ENCODE measurements at regions not wholly inside any gene's neighbourhood (a gene's known extent, or its start where the extent isn't known, plus 50 kb on each side); places are given as distances from the start of the nearest gene placed in this dataset.

DNA sequence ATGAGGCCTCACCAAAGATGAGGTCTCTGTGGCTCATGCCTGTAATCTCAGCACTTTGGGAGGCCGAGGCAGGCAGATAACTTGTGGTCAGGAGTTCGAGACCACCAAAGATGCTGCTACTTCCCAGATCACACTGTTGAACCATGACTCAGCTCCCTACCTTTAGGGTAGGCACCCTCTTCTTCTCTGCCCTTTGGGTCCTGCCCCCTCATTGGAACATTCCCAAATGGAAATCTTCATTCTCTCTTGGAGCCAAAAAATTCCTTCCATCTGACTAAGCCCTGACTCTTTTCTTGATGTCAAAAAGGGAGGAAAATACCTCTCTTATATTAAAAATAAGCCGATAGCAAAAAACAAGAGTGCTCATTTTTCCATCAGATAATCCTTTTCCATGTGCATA lies 183.5 kb downstream of the PAX3 start:
- TF ChIP-seq CTCF (IDR thresholded peaks at IDR 0.05): no peak
- no peak for TF ChIP-seq POLR2A (IDR thresholded peaks at IDR 0.05)
